SK-N-SH (cell line): ENCODE measurements at regions not wholly inside any gene's neighbourhood (a gene's known extent, or its start where the extent isn't known, plus 50 kb on each side); places are given as distances from the start of the nearest gene placed in this dataset.

Experiments
- CTCF ChIA-PET: fragments of 300-600, 350-600 bp; formaldehyde crosslinking; extraction: SDS; loops from one replicate; lab custom pipeline; 2021; lab: Yijun Ruan, JAX
- POLR2A ChIA-PET: fragments of 350-600 bp; sonication (Branson Sonifier 250); formaldehyde crosslinking; extraction: SDS; loops from one replicate; lab custom pipeline; 2020; ENCODE audit warnings: antibody characterized with exemption, inconsistent platforms; lab: Yijun Ruan, JAX
- DNase-seq: peaks from one replicate; pipeline ENCODE4 v3.0.0; 2012
- H2AFZ ChIP-seq: fragments of 200-600 bp; sonication (generic); 2 replicates; pipeline ENCODE4 v1.8.1; 2016; ENCODE audit warnings: antibody characterized with exemption, mild to moderate bottlenecking, low read depth
- H3F3A ChIP-seq: fragments of 200-600 bp; sonication (generic); replicated peaks from 2 replicates; pipeline ENCODE3; 2016; ENCODE audit warnings: antibody characterized with exemption, mild to moderate bottlenecking; ENCODE audit not compliant: insufficient read depth
- H3K27ac ChIP-seq, 2 experiments: fragments of 200-500 bp in 1 of 2; fragments of 200-600 bp in 1 of 2; sonication (Bioruptor generic) in 1 of 2; sonication (generic), shearing (Covaris generic) in 1 of 2; 2 replicates each; pipeline versions ENCODE4 v1.5.1 to v1.6.1; 2014 to 2016; ENCODE audit warnings: low read depth in 2 of 2, inconsistent platforms in 1 of 2, low read length in 1 of 2, mild to moderate bottlenecking in 1 of 2, mixed read lengths in 1 of 2
- H3K27me3 ChIP-seq: fragments of 200-600 bp; sonication (generic), shearing (Covaris generic); 2 replicates; pipeline ENCODE4 v1.6.1; 2016; ENCODE audit warnings: mixed run types; ENCODE audit not compliant: insufficient read depth
- H3K36me3 ChIP-seq, 2 experiments: fragments of 200-500 bp in 1 of 2; fragments of 200-600 bp in 1 of 2; sonication (Bioruptor generic) in 1 of 2; sonication (generic) in 1 of 2; replicated peaks in 1 of 2; 2 replicates each; pipeline versions ENCODE3 to v1.5.1; 2014 to 2016; ENCODE audit warnings: low read length in 1 of 2, mild to moderate bottlenecking in 1 of 2; ENCODE audit not compliant: insufficient read depth in 2 of 2, control insufficient read depth in 1 of 2
- H3K4me1 ChIP-seq, 2 experiments: fragments of 200-500 bp in 1 of 2; fragments of 200-600 bp in 1 of 2; sonication (Bioruptor generic) in 1 of 2; sonication (generic), shearing (Covaris generic) in 1 of 2; 2 replicates each; pipeline versions ENCODE4 v1.5.1 to v1.6.1; 2014 to 2016; ENCODE audit warnings: low read depth in 1 of 2, low read length in 1 of 2, mixed run types in 1 of 2; ENCODE audit not compliant: insufficient read depth in 2 of 2, control insufficient read depth in 1 of 2
- H3K4me2 ChIP-seq: fragments of 200-600 bp; sonication (generic), shearing (Covaris generic); 2 replicates; pipeline ENCODE4 v1.6.1; 2017; ENCODE audit warnings: mixed run types
- H3K4me3 ChIP-seq, 2 experiments: fragments of 200-500 bp in 1 of 2; fragments of 200-600 bp in 1 of 2; sonication (Bioruptor generic) in 1 of 2; sonication (generic), shearing (Covaris generic) in 1 of 2; 2 replicates each; pipeline versions ENCODE4 v1.5.1 to v1.8.1; 2014 to 2016; ENCODE audit warnings: low read depth in 2 of 2, inconsistent platforms in 1 of 2, low read length in 1 of 2, mild to moderate bottlenecking in 1 of 2, mixed read lengths in 1 of 2, moderate library complexity in 1 of 2
- H3K79me2 ChIP-seq: fragments of 200-600 bp; sonication (generic); 2 replicates; pipeline ENCODE4 v1.8.1; 2017; ENCODE audit warnings: mild to moderate bottlenecking; ENCODE audit not compliant: insufficient read depth
- H3K9ac ChIP-seq: fragments of 200-600 bp; sonication (generic); 2 replicates; pipeline ENCODE4 v1.6.1; 2017; ENCODE audit warnings: mixed run types
- H3K9me2 ChIP-seq: fragments of 200-600 bp; sonication (generic); 2 replicates; pipeline ENCODE4 v1.6.1; 2017; ENCODE audit warnings: mixed run types
- H3K9me3 ChIP-seq: fragments of 200-600 bp; sonication (generic); 2 replicates; pipeline ENCODE4 v1.6.1; 2017; ENCODE audit warnings: mixed run types, mild to moderate bottlenecking, moderate library complexity
- H4K20me1 ChIP-seq: fragments of 200-600 bp; sonication (generic); 2 replicates; pipeline ENCODE4 v1.6.1; 2017; ENCODE audit warnings: mild to moderate bottlenecking, mixed run types; ENCODE audit not compliant: insufficient read depth
- CHD2 ChIP-seq: fragments of 150-350 bp; IDR thresholded peaks from 2 replicates; pipeline ENCODE4 v1.6.1; 2018; ENCODE audit warnings: low read length; ENCODE audit not compliant: partially characterized antibody
- EP300 ChIP-seq, 2 experiments: IDR thresholded peaks; 2 replicates each; pipeline versions ENCODE4 v1.4.0 to v1.6.1; 2012; ENCODE audit warnings: borderline replicate concordance in 1 of 2, low read depth in 1 of 2, low read length in 1 of 2
- EZH2phosphoT487 ChIP-seq: fragments of 200-600 bp; sonication (generic); IDR thresholded peaks from 2 replicates; pipeline ENCODE4 v1.6.1; 2017; ENCODE audit warnings: low read depth, mixed run types, mild to moderate bottlenecking, antibody characterized with exemption, moderate library complexity, borderline replicate concordance
- FOSL2 ChIP-seq: IDR thresholded peaks from 2 replicates; pipeline ENCODE4 v1.4.0; 2012; ENCODE audit warnings: low read depth, mild to moderate bottlenecking, moderate library complexity, borderline replicate concordance
- FOXJ3 ChIP-seq: sonication (generic); formaldehyde crosslinking; IDR thresholded peaks from 2 replicates; pipeline ENCODE4 v1.5.1; 2020; ENCODE audit warnings: mild to moderate bottlenecking, missing genetic modification reagents
- FOXM1 ChIP-seq: IDR thresholded peaks from 2 replicates; pipeline ENCODE4 v1.4.0; 2012; ENCODE audit warnings: low read depth, mild to moderate bottlenecking
- GATA2 ChIP-seq: sonication (generic); formaldehyde crosslinking; IDR thresholded peaks from 2 replicates; pipeline ENCODE4 v1.5.0; 2020; ENCODE audit warnings: mild to moderate bottlenecking, missing genetic modification reagents
- IRF3 ChIP-seq: fragments of 150-350 bp; IDR thresholded peaks from 2 replicates; pipeline ENCODE4 v1.6.1; 2016; ENCODE audit warnings: mild to moderate bottlenecking, low read depth, low read length
- JUND ChIP-seq: IDR thresholded peaks from 2 replicates; pipeline ENCODE4 v1.4.0; 2012
- PBX3 ChIP-seq: IDR thresholded peaks from 2 replicates; pipeline ENCODE4; 2012
- POLR2AphosphoS5 ChIP-seq: IDR thresholded peaks from 2 replicates; pipeline ENCODE4 v1.6.1; 2012; ENCODE audit warnings: low read depth, low read length
- RFX5 ChIP-seq: IDR thresholded peaks from 2 replicates; pipeline ENCODE4 v1.6.1; 2012; ENCODE audit warnings: mild to moderate bottlenecking, improper control_type of control experiment, low read length
- ZBTB33 ChIP-seq: IDR thresholded peaks from 2 replicates; pipeline ENCODE4 v1.4.0; 2012; ENCODE audit warnings: low read depth, borderline replicate concordance
- WGBS: methylation state at CpG from one replicate; pipeline ENCODE4 v1.1.6; 2017; ENCODE audit warnings: low lambda C conversion rate; 5-methylcytosine and 5-hydroxymethylcytosine counted together

- Histone ChIP-seq H2AFZ (no peak overlapping the region), H4K20me1 (no peaks in the 10 kb centered on the region), H3K9ac (no peak overlapping the region), H3K9me2 (no peaks in the 10 kb centered on the region), H3K27ac (no peak overlapping the region), H3K9me3 (no peaks in the 10 kb centered on the region), H3K79me2 (no peaks in the 10 kb centered on the region), H3K4me3 (no peak overlapping the region), H3K4me2 (no peak overlapping the region), H3K4me1 (no peaks in the 10 kb centered on the region), H3F3A (no peaks in the 10 kb centered on the region), H3K36me3 (no peaks in the 10 kb centered on the region), H3K27me3 (no peaks in the 10 kb centered on the region; the same call in 1 of the 2 replicates)
- DNase-seq, result no peak
- TF ChIP-seq ZBTB33 (no peak), PBX3 (no peak), FOSL2 (no peak), IRF3 (no peak), EZH2phosphoT487 (no peak), FOXM1 (no peak), CHD2 (no peak)
- POLR2A ChIA-PET, result no interaction called here
- CTCF ChIA-PET, result no interaction called here
- WGBS, result 0% methylated on average over 1 of the region's 1 CpG
Measured at GRCh38 chr5:40402007-40402364, 277.7 kb upstream of the PTGER4 start.

- Histone ChIP-seq H3F3A (no peaks in the 10 kb centered on the region), H2AFZ (no peak overlapping the region), H3K27ac (no peak overlapping the region), H3K79me2 (no peaks in the 10 kb centered on the region), H3K36me3 (no peaks in the 10 kb centered on the region), H3K9me2 (no peaks in the 10 kb centered on the region), H4K20me1 (no peaks in the 10 kb centered on the region), H3K27me3 (no peaks in the 10 kb centered on the region; the same call in 1 of the 2 replicates), H3K4me3 (no peak overlapping the region), H3K9me3 (no peaks in the 10 kb centered on the region), H3K9ac (no peak overlapping the region), H3K4me2 (no peak overlapping the region), H3K4me1 (no peaks in the 10 kb centered on the region)
- TF ChIP-seq FOXJ3 (CRISPR knock-in tag), result no peak
- TF ChIP-seq POLR2AphosphoS5, result no peak
- TF ChIP-seq RFX5, result no peak
- TF ChIP-seq ZBTB33, result no peak
- no peak for TF ChIP-seq EP300 (IDR thresholded peaks at IDR 0.05; ENCODE audit: borderline replicate concordance in 1 of 2, low read depth in 1 of 2, low read length in 1 of 2)
- no peak for TF ChIP-seq GATA2 (CRISPR knock-in tag)
- no peak for TF ChIP-seq CHD2
- no peak for TF ChIP-seq JUND
- ChIA-PET POLR2A (no interaction called here), CTCF (no interaction called here)
- WGBS, result 17% methylated on average over 4 of the region's 4 CpGs
- no peak for DNase-seq
Measured at GRCh38 chr5:40401284-40402006, 278.3 kb upstream of the PTGER4 start.
